Fibroblast of lung (primary cell): ENCODE measurements at regions not wholly inside any gene's neighbourhood (a gene's known extent, or its start where the extent isn't known, plus 50 kb on each side); places are given as distances from the start of the nearest gene placed in this dataset.

Experiments
- DNase-seq, 2 donors: peaks; one replicate each; pipeline versions ENCODE4 v3.0.0 to v3.0.0-alpha.2; 2010; ENCODE audit warnings: low read depth in 2 of 2
- H2AFZ ChIP-seq: 2 replicates; pipeline ENCODE4 v1.5.1; 2012; ENCODE audit warnings: low read length, control low read depth, inconsistent platforms
- H3K27ac ChIP-seq: 2 replicates; pipeline ENCODE4 v1.5.1; 2011; ENCODE audit warnings: low read length, control low read depth; ENCODE audit not compliant: insufficient read depth
- H3K27me3 ChIP-seq: 2 replicates; pipeline ENCODE4 v1.5.1; 2011; ENCODE audit warnings: mild to moderate bottlenecking, low read length; ENCODE audit not compliant: control insufficient read depth, insufficient read depth
- H3K36me3 ChIP-seq: 2 replicates; pipeline ENCODE4 v1.5.1; 2011; ENCODE audit warnings: low read length; ENCODE audit not compliant: control insufficient read depth, insufficient read depth
- H3K4me1 ChIP-seq: 2 replicates; pipeline ENCODE4 v1.5.1; 2011; ENCODE audit warnings: low read length; ENCODE audit not compliant: control insufficient read depth, insufficient read depth; ENCODE audit errors: extremely low read depth
- H3K4me2 ChIP-seq: 2 replicates; pipeline ENCODE4 v1.5.1; 2011; ENCODE audit warnings: low read length, control low read depth; ENCODE audit not compliant: insufficient read depth; ENCODE audit errors: extremely low read depth
- H3K4me3 ChIP-seq, 4 experiments: fragments of 200-600 bp in 1 of 4; sonication (generic) in 1 of 4; replicated peaks in 1 of 4; 2 replicates each; pipeline ENCODE4 v1.5.1; 2011 to 2016; ENCODE audit warnings: low read length in 4 of 4, low read depth in 3 of 4, mild to moderate bottlenecking in 3 of 4, control low read depth in 2 of 4, inconsistent platforms in 1 of 4, mixed read lengths in 1 of 4; ENCODE audit not compliant: insufficient read depth in 1 of 4; ENCODE audit errors: control extremely low read depth in 1 of 4
- H3K79me2 ChIP-seq: 2 replicates; pipeline ENCODE4 v1.5.1; 2012; ENCODE audit warnings: mild to moderate bottlenecking, low read length, inconsistent platforms; ENCODE audit not compliant: control insufficient read depth, insufficient read depth
- H3K9ac ChIP-seq: 2 replicates; pipeline ENCODE4 v1.5.1; 2011; ENCODE audit warnings: mild to moderate bottlenecking, low read length, control low read depth; ENCODE audit not compliant: insufficient read depth
- H3K9me3 ChIP-seq: 2 replicates; pipeline ENCODE4 v1.5.1; 2012; ENCODE audit warnings: low read depth, low read length; ENCODE audit not compliant: control insufficient read depth, insufficient read depth
- H4K20me1 ChIP-seq: 2 replicates; pipeline ENCODE4 v1.5.1; 2011; ENCODE audit warnings: low read length; ENCODE audit not compliant: control insufficient read depth, insufficient read depth; ENCODE audit errors: extremely low read depth
- CTCF ChIP-seq, 2 donors: IDR thresholded peaks in 1 of 2; conservative IDR thresholded peaks in 1 of 2; 1 replicate in 1 of 2; 2 replicates in 1 of 2; pipeline ENCODE4 v1.5.1; 2011 to 2012; ENCODE audit warnings: low read length in 2 of 2, control low read depth in 1 of 2, inconsistent platforms in 1 of 2, low read depth in 1 of 2, mild to moderate bottlenecking in 1 of 2
- EZH2 ChIP-seq: IDR thresholded peaks from 2 replicates; pipeline ENCODE4 v1.5.1; 2012; ENCODE audit warnings: low read length, control low read depth, mild to moderate bottlenecking; ENCODE audit errors: missing control alignments

- H3K4me2 ChIP-seq: peak overlapping the region; percentile 86
- H3K79me2 ChIP-seq: no peaks in the 10 kb centered on the region
- H3K27me3 ChIP-seq: peaks cover 4% of the 10 kb centered on the region
- no peaks in the 10 kb centered on the region for H4K20me1 ChIP-seq
- H3K4me3 ChIP-seq: peak overlapping the region; percentile 49 to 64 (median 57)
- H3K9me3 ChIP-seq: no peaks in the 10 kb centered on the region
- no peaks in the 10 kb centered on the region for H3K4me1 ChIP-seq
- H2AFZ ChIP-seq: peak overlapping the region; percentile 71
- no peaks in the 10 kb centered on the region for H3K36me3 ChIP-seq
- no peak overlapping the region for H3K27ac ChIP-seq
- DNase-seq: peak; percentile 29 to 48
- peak; percentile 6 to 25 for TF ChIP-seq CTCF (conservative IDR thresholded peaks at IDR 0.05 in 1 of 2, IDR thresholded peaks at IDR 0.05 in 1 of 2; ENCODE audit: low read depth in 1 of 2, low read length in 2 of 2)
- TF ChIP-seq EZH2: no peak
- H3K9ac ChIP-seq: peak overlapping the region; percentile 32
Observed at GRCh38 chr3:182682263-182683241, 110.8 kb upstream of the ATP11B start.

- Histone ChIP-seq H3K4me3 (peak overlapping the region in 2 of 4 experiments; percentile 60 to 64), H3K27me3 (peaks cover 4% of the 10 kb centered on the region), H2AFZ (no peak overlapping the region), H3K27ac (no peak overlapping the region), H4K20me1 (no peaks in the 10 kb centered on the region), H3K79me2 (no peaks in the 10 kb centered on the region), H3K9ac (no peak overlapping the region), H3K9me3 (no peaks in the 10 kb centered on the region), H3K4me2 (peak overlapping the region; percentile 51), H3K4me1 (no peaks in the 10 kb centered on the region), H3K36me3 (no peaks in the 10 kb centered on the region)
- peak; percentile 54 to 75 for DNase-seq
- TF ChIP-seq CTCF (conservative IDR thresholded peaks at IDR 0.05 in 1 of 2, IDR thresholded peaks at IDR 0.05 in 1 of 2; ENCODE audit: low read depth in 1 of 2, low read length in 2 of 2) (peak; percentile 97), EZH2 (no peak)
Observed at GRCh38 chr3:182683453-182683852, 109.9 kb upstream of the ATP11B start.

- Histone ChIP-seq H3K79me2 (no peaks in the 10 kb centered on the region), H3K4me2 (no peak overlapping the region)
Observed at GRCh38 chr3:182683858-182684257, 109.4 kb upstream of the ATP11B start.

More at GRCh38 chr3:182683858-182684257, 109.4 kb upstream of the ATP11B start:
- H3K4me3 ChIP-seq: no peak overlapping the region
- H3K27me3 ChIP-seq: peaks cover 4% of the 10 kb centered on the region
- H3K27ac ChIP-seq: no peak overlapping the region
- H4K20me1 ChIP-seq: no peaks in the 10 kb centered on the region
- no peak overlapping the region for H3K9ac ChIP-seq
- H3K36me3 ChIP-seq: no peaks in the 10 kb centered on the region
- no peak for DNase-seq
- no peaks in the 10 kb centered on the region for H3K9me3 ChIP-seq
- TF ChIP-seq EZH2 (no peak), CTCF (conservative IDR thresholded peaks at IDR 0.05 in 1 of 2, IDR thresholded peaks at IDR 0.05 in 1 of 2; ENCODE audit: low read depth in 1 of 2, low read length in 2 of 2) (no peak)
- no peak overlapping the region for H2AFZ ChIP-seq
- H3K4me1 ChIP-seq: no peaks in the 10 kb centered on the region
